ENCODE measurements at regions not wholly inside any gene's neighbourhood (a gene's known extent, or its start where the extent isn't known, plus 50 kb on each side); places are given as distances from the start of the nearest gene placed in this dataset.
"Not testable (repeated sequence)": the region's sequence is repeated elsewhere in the genome, so short reads cannot be mapped to it uniquely, and the experiment has no call there.

DNA sequence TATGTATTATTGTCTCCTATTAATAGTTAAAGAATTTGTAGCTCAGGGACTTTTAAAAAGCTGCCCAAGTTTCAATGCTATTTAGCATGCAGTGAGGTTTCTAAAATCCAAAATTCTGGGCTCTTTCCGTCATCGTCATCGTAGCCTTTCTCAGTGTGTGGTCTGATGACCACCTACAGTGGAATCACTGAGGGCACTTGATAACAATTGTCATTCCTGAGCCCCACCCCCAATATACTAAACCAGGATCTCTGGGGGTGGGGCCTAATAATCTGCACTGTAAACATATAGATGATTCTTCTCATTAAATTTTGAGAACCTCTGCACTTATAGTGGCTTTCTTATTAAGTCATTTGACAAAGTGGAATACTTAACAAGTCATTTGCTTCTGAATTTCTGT lies 674.8 kb downstream of the PLPP3 start:
- no peak for DNase-seq (ENCODE audit: low read depth in 2 of 3, low spot score in 2 of 3)

- no peak for DNase-seq (ENCODE audit: low read depth in 2 of 3, low spot score in 2 of 3)
Observed at GRCh38 chr1:55898181-55898580, 681.2 kb downstream of the PLPP3 start.

DNA sequence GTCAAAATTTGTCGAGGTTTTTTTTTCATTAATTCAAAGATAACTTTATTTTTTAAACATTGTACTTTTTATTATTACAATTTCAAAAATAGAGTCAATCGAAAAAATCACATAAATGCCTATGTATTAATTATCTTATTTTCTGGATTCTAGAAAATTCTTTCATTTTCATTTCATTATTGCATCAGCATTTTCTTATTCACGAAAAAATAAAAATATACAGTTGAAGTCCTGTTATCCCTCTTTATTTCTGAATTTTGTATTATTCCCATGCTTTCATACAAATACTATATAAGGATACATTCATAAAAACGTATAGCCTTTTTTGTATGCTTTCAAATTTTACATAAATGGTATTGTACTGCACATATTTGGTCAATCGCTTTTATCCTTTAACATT lies 681.0 kb upstream of the USP24 start:
- no peak for DNase-seq (ENCODE audit: low read depth in 2 of 3, low spot score in 2 of 3)

DNA sequence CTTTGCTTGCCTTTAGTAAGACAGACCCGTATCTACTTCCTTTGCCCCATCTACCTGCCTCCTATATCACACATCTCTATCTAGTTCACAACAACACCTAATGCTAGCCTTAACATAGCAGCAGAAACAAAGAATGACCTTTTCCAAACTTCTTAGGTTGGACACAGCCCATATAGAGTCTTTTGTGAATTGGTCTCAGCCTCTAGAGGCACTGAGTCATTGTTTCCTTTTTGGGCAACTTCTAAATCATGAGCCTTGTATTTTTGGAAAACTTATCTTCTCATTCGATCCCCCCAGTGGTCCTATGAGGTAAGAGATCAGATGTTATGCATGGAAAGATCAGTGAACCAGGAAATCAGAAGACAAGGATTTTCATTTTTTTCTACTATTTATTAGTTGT lies 679.4 kb upstream of the USP24 start:
- no peak for DNase-seq (ENCODE audit: low read depth in 2 of 3, low spot score in 2 of 3)

DNA sequence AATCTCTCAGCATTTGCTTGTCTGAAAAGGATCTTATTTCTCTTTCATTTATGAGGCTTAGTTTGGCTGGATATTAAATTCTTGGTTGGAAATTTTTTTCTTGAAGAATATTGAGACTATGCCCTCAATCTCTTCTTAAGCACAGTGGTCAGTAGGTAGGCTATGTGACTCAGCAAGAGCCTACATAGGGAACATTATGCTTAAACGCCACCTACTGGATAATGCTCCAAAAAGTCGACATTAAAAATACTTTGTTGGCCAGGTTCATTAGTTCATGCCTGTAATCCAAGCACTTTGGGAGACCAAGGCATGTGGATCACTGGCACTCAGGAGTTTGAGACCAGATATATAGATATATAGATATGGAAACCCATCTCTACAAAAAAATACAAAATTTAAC lies 678.0 kb upstream of the USP24 start:
- peak in 1 of 3 donors; percentile 6 for DNase-seq (ENCODE audit: low read depth in 2 of 3, low spot score in 2 of 3)

DNA sequence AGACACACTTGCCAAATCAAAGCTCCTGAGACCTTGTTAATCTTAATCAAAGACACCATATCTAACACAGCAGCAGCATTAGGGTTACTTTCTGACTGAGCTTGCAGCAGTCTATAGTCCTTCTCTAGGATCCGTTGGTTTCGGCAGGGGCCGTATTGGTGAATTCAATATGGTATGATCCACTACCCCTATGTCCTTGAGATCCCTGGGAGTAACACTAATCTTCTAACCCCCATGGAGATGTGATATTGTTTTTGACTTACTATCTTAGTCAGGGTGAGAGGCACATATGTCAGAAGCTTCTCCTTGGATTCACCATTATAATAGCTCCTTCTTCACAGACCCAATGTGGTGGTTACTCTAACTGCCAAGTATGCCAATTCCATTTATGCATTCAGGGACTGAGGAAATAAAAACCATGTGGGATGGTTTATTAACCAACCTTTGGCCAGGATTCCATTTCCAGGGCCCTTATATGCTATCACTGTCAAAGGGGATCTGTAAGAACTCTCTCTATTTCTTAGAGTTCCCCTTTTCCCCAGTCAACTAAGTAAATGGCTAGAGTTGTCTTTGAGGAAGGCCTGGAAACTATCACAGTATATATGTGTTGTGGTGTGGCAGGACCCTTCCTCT lies 673.6 kb upstream of the USP24 start:
- DNase-seq (ENCODE audit: low read depth in 2 of 3, low spot score in 2 of 3), result no peak

GRCh38 chr1:55886856-55887712 lies 671.9 kb upstream of the USP24 start:
- DNase-seq (ENCODE audit: low read depth in 2 of 3, low spot score in 2 of 3), result no peak

GRCh38 chr1:55885619-55886018 lies 670.5 kb upstream of the USP24 start:
- no peak for DNase-seq (ENCODE audit: low read depth in 2 of 3, low spot score in 2 of 3)

- DNase-seq (ENCODE audit: low read depth in 2 of 3, low spot score in 2 of 3), result no peak
Observed at GRCh38 chr1:55882931-55883330, 667.8 kb upstream of the USP24 start.

- no peak for DNase-seq (ENCODE audit: low read depth in 2 of 3, low spot score in 2 of 3)
Observed at GRCh38 chr1:55879346-55879745, 664.2 kb upstream of the USP24 start.

DNA sequence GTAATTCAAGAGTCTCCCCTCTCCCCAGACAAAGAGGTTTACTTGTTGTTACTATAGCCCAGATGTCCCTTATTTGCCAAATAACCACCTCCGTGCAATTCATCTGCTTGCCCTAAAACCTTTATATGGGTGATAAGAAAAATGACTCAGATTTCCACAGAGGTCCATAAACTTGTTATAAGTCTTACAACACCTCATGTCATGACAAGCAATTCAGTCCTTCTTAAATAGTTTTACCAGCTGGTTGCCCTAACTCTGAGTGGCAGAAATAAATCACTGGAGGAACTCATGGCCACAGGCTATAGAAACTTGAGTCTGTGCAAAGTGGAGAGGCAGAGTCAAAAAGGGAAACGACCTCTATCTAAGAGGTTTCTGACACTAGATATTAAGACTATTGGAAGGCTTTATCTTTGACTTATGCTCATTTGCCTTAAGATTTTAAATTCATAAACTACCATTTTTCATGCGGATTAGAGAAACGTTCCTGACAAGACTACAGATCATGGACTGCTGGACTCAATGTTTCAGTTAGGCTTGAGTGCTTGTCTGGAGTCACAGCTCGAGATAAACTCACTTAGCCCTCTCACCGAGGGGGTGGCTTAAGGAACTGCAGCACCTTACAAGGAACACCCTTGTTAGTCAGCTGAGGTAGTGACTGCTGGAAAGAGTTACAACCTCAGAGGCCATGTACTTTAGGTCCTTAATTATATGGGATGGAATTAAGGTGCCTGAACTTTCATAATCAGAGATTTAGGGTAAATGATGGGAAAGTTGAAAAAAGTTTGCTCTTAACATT lies 662.5 kb upstream of the USP24 start:
- no peak for DNase-seq (ENCODE audit: low read depth in 2 of 3, low spot score in 2 of 3)

DNA sequence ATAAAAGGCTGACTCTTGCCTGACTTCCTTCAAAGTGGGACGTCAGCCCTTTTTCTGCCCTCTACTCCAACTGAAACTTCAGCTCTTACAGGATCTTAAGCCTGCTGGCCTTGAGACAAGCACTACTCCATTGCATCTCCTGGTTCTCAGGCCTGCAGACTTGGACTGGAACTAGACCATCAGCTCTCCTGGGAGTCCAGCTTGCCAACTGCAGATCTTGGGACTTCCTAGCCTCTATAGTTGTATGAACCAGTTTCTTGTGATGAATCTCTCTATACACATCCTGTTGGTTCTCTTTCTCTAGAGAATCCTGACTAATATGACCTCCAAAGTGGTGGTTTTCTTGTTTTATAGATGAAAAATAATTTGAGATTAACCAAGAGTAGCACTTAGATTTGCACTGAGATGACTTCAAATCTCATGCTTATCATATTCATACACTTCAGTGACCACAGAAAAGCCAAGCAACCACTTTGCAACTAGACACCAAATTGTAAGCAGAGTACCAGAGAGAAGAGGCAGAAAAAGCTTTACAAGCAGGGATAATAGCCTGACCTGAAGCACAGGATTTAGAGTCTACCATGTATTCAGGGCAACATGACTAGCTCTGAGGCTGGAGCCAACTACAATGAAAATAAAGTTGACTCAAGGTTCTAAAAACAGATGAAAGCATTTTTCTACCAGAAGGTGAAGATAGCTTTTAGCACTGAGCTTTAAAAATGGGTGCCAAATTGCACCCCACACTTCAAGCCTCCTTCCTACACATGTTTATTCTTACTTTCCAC lies 661.3 kb upstream of the USP24 start:
- no peak for DNase-seq (ENCODE audit: low read depth in 2 of 3, low spot score in 2 of 3)

DNA sequence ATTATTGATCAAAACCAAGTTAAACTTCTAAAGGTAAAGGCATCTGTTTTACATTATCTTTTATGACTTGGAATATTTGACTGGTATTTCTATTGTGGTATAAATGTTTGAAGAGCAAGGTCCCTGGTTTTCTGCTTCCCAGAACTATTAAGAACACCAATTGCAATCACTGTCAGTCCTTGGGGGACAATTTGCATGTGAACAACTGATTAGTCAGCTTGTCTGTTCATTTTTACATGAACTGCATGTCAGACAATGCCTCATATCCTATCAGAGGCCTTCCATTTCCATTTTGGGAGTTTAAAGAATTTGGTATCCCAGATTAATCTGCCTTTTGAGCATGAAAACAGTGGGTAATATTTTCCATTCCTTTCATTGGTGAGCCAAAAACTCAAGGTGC lies 654.9 kb upstream of the USP24 start:
- no peak for DNase-seq (ENCODE audit: low read depth in 2 of 3, low spot score in 2 of 3)

DNA sequence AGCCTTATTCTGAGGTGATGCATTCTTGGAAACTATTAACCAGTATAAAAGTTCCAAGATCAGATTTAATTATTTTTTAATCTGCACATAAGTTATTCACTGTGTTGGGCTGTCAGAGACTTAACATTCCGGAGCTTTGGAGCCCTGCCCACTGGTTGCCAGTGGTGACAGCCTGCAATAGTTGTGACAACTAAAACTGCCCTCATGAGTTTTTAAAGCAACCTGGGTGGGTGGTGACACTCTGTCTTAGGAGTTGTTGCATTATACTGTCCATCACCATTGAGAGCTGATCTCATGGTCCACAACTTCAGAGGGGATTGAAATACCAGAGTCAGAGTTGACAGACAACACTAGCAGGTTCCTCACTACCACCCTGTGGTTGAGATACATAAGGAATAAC lies 653.9 kb upstream of the USP24 start:
- DNase-seq (ENCODE audit: low read depth in 2 of 3, low spot score in 2 of 3), result no peak

- DNase-seq (ENCODE audit: low read depth in 2 of 3, low spot score in 2 of 3), result no peak
Observed at GRCh38 chr1:55868026-55868425, 652.9 kb upstream of the USP24 start.

- DNase-seq (ENCODE audit: low read depth in 2 of 3, low spot score in 2 of 3), result no peak
Observed at GRCh38 chr1:55867304-55867843, 652.2 kb upstream of the USP24 start.

GRCh38 chr1:55865778-55866177 lies 650.6 kb upstream of the USP24 start:
- not testable (repeated sequence) for DNase-seq (ENCODE audit: low read depth in 2 of 3, low spot score in 2 of 3)

- DNase-seq (ENCODE audit: low read depth in 2 of 3, low spot score in 2 of 3), result no peak
Observed at GRCh38 chr1:55864251-55864650, 649.1 kb upstream of the USP24 start.

DNA sequence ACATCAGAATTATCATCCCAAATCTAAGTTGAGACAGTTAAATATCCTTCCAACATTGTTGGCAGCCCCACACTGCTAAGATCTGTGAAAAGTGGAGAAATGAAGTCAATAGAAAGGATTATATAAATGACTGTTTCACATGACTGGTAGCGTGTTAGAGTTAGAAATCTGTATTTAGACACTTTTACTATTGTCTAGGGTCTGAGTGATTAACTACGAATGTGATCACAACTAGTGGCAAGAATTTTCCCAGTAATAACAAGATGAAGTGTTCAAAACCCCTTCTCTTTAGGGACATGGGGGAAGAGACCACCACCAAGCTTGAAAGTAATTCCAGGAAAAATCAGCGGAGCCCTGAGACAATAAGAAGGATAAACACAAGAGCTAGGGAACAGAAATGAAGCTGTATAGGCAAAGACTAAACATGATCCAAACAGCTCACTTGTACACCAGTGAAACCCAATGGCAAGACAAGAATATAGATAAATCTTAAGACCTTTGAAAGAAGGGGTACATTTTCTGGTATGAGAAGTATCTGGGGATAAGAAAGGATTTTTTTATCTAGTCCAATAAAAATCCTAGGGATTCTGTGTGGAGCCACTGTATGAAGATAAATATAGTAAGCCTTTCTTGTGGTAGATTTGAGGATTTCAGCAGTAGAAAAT lies 646.6 kb upstream of the USP24 start:
- no peak for DNase-seq (ENCODE audit: low read depth in 2 of 3, low spot score in 2 of 3)
